Loucy (cell line): ENCODE measurements at regions not wholly inside any gene's neighbourhood (a gene's known extent, or its start where the extent isn't known, plus 50 kb on each side); places are given as distances from the start of the nearest gene placed in this dataset.

Experiments
- EZH2phosphoT487 ChIP-seq: fragments of 200-600 bp; IDR thresholded peaks from 2 replicates; pipeline ENCODE4 v1.6.1; 2018; ENCODE audit warnings: antibody characterized with exemption, mild to moderate bottlenecking, moderate library complexity, borderline replicate concordance
- TF ChIP-seq, protein P1 (sequence below): fragments of 200-600 bp; sonication (generic); conservative IDR thresholded peaks from 2 replicates; pipeline ENCODE4 v1.5.1; 2014; ENCODE audit warnings: mild to moderate bottlenecking, antibody characterized with exemption, low read length

DNA sequence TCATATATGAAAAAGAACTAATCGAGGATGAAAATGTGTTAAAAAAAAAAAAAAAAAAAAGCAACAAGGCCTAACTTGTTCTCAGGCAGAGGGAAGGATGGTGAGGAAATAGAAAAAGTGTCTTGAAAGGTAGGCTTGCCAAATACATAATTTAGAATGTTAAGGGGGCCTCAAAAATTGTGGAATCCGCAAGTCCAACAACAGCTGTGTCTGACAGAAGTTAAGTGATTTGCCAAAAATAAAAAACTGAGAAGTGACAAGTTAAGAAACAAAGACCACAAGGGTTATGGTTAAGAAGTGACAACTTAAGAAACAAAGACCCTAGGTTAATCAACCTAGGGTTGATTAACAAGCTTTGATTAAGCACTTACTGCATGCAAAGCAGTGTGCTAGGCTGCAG, 110.6 kb downstream of the P2RY1 start:
- TF ChIP-seq, protein P1, sequence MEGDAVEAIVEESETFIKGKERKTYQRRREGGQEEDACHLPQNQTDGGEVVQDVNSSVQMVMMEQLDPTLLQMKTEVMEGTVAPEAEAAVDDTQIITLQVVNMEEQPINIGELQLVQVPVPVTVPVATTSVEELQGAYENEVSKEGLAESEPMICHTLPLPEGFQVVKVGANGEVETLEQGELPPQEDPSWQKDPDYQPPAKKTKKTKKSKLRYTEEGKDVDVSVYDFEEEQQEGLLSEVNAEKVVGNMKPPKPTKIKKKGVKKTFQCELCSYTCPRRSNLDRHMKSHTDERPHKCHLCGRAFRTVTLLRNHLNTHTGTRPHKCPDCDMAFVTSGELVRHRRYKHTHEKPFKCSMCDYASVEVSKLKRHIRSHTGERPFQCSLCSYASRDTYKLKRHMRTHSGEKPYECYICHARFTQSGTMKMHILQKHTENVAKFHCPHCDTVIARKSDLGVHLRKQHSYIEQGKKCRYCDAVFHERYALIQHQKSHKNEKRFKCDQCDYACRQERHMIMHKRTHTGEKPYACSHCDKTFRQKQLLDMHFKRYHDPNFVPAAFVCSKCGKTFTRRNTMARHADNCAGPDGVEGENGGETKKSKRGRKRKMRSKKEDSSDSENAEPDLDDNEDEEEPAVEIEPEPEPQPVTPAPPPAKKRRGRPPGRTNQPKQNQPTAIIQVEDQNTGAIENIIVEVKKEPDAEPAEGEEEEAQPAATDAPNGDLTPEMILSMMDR, result no peak
- TF ChIP-seq EZH2phosphoT487, result no peak
